GM19328 (cell line): ENCODE measurements at regions not wholly inside any gene's neighbourhood (a gene's known extent, or its start where the extent isn't known, plus 50 kb on each side); places are given as distances from the start of the nearest gene placed in this dataset.
"Not testable (repeated sequence)": the region's sequence is repeated elsewhere in the genome, so short reads cannot be mapped to it uniquely, and the experiment has no call there.

Experiments used
- ATAC-seq: cut with Tn5 transposase; IDR thresholded peaks from one replicate; pipeline ENCODE4 v1.9.1; 2021; ENCODE audit warnings: mild to moderate bottlenecking, moderate library complexity; ENCODE audit not compliant: unreplicated experiment

DNA sequence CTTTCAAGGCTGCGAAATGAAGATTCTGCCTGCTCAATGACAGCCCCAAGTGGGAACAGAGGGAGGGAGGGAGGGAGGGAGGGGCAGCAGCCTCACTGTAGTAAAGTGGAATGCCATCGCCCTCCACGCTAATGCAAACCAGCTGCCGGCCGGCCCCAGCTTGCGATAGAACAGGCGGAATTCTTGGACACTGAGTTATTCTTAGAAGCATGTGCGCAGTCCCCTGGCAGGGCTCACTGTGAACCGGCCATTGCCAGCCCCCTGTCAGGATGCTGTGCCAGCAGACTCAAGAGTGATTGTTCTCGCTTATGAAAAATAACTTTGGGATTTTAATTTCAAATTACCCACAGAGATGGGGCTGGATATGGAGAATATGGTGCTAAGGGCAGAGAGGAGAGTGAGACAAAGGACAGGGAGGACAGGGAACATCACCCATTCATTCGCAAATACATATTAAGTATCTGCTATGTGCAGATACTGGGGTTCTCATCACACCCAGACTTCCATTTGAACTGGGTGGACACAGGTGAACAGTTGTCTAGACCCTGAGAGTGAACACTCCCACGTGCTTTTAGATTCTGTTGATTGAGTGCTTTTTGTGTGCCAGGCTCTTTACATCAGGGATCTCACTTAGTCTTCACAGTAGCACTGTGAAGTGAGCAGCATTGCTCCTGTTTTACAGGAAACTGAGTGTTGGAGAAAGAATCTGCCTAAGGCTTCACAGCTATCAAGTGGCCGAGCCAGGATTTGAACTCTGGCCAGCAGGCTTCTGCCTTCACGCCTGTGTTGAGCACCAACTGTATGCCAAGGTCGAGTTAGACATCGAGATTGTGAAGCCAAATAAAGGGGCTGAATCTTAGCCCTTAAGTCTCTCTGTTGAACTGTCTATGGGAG lies 192.9 kb downstream of the C12orf75 start:
- no peak for ATAC-seq

GRCh38 chr12:105524961-105525360 lies 194.5 kb downstream of the C12orf75 start:
- no peak for ATAC-seq

DNA sequence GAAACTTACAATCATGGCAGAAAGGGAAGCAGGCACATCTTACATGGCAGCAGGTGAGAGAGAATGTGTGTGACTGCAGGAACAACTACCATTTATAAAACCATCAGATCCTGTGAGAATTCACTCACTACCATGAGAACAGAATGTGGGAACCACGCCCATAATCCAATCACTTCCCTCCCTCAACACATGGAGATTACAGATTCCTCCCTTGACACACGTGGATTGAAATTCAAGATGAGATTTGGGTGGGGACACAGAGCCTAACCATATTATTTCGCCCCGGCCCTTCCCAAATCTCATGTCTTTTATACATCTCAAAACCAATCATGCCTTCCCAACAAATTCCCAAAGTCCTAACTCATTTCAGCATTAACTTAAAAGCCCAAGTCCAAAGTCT lies 203.6 kb downstream of the C12orf75 start:
- ATAC-seq, result no peak

GRCh38 chr12:105535033-105535432 lies 204.5 kb downstream of the C12orf75 start:
- not testable (repeated sequence) for ATAC-seq

GRCh38 chr12:105538880-105539279 lies 208.4 kb downstream of the C12orf75 start:
- ATAC-seq, result no peak

GRCh38 chr12:105539735-105540134 lies 209.2 kb downstream of the C12orf75 start:
- no peak for ATAC-seq

DNA sequence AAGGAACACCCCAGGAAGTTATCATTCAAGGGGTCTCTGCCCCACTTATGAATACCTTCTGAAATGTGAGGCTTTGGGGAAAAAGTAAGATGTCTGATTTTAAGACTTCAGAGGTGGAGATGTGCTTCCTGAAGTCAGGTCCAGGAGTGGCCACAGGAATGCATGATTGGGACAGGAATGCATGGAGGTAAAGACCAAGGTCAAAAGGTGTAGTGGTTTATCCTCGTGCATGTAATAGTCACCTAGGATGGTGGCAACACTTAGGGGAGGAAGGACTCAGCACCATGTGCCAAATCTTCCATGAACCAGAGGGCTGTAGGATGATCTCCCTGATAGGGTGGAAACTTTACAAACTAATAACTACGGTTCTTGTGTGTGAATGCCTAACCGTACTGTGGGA lies 217.3 kb downstream of the C12orf75 start:
- no peak for ATAC-seq

DNA sequence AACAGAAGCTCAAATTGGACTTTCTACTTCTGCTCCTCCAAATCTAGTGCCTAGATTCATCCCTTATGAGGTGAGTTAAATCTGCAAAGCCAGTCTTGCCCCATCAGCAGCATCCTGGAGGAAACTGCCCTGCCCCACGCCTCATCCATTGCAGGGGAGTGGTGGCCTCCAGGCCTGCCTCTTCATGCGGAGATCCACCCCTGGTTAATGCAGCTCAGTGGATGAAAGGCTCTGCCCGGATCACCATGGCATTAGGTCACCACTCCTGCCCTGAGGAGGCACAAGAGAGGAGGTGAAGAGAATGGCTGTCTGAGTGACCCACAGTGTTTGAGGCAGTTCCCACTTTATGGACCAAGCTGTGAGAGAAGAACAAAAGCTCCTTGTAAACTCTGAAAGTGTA lies 218.1 kb downstream of the C12orf75 start:
- ATAC-seq, result no peak

- ATAC-seq, result no peak
Measured at GRCh38 chr12:105552056-105552455, 221.6 kb downstream of the C12orf75 start.

GRCh38 chr12:105554223-105554678 lies 223.8 kb downstream of the C12orf75 start:
- no peak for ATAC-seq

- no peak for ATAC-seq
Measured at GRCh38 chr12:105554856-105555255, 224.4 kb downstream of the C12orf75 start.

DNA sequence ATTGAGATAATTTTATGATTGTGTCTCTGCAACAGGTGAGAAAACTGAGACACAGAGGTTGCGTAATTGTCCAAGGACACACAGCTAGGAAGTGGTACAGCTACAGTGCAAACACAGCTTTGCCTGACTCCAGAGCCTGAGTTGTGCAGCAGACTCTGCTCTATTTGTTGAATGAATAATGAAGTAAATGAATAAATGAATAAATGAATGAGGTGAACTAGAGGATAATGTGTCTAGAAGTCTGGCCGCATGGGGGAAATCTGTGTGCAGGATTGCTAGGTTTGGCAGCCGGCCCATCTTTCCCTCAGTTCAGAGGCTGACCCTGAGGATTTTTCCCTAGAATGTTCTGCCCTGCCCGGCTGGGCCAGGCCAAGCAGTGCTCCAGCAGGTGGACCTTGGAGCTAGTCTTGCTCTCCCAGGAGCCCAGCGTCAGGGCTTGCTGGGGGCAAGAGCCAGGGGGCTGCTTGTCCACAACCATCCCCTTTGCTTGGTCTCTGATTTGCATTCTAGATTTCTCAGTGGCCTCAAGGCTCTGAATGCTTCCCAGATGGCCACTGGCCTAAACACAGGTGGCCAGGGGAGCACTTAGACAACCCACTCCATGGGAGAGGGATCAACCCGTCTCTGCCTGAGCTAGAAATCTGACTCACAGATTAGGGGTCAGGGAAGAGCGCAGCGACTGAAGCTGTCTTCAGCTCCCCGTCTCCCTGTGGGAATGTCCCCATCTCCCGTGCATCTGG lies 225.2 kb downstream of the C12orf75 start:
- no peak for ATAC-seq

GRCh38 chr12:105559310-105559709 lies 228.8 kb downstream of the C12orf75 start:
- ATAC-seq, result no peak

DNA sequence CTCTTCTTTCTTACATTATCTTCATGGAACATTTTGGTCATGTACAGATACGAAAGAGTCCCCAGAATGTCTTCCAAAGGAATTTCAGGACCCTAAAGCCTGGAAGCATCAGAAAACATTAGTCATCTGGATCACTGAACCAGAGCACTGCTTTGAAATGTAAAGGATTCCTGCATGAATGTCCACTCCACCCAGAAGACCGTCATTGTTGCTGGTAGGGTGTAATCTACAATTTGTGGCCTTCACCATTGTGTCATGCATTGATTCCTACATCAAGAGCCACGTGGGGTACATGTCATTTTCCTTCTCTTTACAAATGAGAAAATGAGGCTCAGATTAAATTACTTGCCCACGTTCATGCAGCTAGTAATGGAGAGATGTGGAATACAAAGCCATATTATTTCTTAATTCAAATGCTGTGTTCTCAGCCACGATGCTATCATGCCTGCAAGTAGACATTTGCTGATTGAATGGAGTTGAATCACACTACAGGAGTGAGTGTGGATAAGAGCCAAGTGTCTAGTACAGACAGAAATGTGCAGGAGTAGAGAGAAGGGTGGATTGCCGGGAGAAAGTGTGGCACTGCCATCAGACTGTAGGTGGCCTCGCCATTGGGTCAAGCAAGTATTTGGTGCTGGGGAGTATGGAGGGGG lies 231.2 kb downstream of the C12orf75 start:
- no peak for ATAC-seq

GRCh38 chr12:105562199-105562971 lies 231.9 kb downstream of the C12orf75 start:
- no peak for ATAC-seq

DNA sequence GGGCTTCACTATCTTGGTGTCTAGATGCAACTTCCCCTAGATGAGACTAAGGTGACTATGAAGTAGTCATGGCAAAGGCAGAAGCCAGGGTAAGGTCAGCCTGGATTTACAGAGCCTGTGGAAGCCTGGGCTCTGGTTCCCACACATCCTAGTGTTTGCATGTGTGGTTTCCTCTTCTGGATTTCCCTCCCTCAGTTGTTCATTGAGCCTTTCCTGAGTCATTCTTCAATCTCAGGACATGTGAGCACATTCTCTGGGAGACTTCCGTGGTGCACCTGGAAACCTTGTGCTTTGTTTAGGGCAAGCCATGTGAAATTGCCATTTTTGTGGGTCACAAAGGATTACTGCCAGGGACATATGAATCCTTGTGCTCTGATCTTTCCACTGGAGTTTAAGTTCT lies 236.6 kb downstream of the C12orf75 start:
- no peak for ATAC-seq

DNA sequence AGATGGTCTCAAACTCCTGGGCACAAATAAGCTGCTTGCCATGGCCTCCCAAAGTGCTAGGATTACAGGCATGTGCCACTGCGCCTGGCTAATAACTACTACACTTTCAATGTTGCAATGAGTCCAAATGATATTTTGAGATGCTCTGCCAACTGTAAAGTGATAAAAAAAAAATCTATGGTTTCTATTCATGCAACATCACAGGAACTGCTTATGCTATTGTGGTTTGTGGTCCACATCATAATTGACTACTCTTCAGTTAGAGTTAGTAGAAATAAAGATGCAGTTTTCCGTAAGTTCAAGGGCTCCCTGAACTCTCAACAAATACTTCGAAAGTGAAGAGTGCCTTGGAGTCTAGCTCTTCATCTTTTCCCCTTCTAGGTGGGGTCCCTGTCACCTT lies 239.4 kb downstream of the C12orf75 start:
- ATAC-seq, result no peak

- ATAC-seq, result no peak
Measured at GRCh38 chr12:105570944-105571343, 240.5 kb downstream of the C12orf75 start.

DNA sequence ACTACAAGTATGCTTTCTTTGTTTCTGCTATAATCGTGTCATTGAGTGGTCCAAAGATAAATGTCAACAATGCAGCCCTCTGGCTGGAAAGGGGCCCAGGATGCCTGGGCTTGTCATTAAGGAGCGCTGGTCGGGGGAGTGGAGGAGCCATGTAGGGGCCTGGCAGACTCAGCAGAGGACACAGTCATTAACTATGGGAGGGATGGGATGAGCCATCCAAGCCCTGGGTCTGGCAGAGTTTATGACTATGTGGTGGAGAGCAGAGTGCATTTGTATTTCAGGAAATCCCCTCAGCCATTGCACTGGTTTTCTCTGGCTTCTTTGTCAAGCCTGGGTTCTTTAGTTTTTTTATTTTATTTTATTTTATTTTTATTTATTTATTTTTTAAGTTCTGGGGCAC lies 243.1 kb downstream of the C12orf75 start:
- ATAC-seq, result no peak

GRCh38 chr12:105574056-105574715 lies 243.7 kb downstream of the C12orf75 start:
- no peak for ATAC-seq
